Gastrocnemius medialis (tissue), 4 donors: ENCODE measurements at regions not wholly inside any gene's neighbourhood (a gene's known extent, or its start where the extent isn't known, plus 50 kb on each side); places are given as distances from the start of the nearest gene placed in this dataset.

Experiments used
- ATAC-seq, 2 donors: fragments of 150-250 bp; one replicate each; pipeline ENCODE4 v1.9.1; 2016
- DNase-seq, 2 donors: peaks; one replicate each; pipeline ENCODE4 v3.0.0-alpha.2; 2019
- H3K27ac ChIP-seq, 4 donors: fragments of 200-600 bp; sonication (generic); 1 replicate in 1 of 4; 2 replicates in 3 of 4; pipeline ENCODE4 v1.5.1; 2016 to 2018; ENCODE audit warnings: mild to moderate bottlenecking in 2 of 4, moderate library complexity in 1 of 4
- H3K27me3 ChIP-seq, 3 donors: fragments of 200-600 bp; sonication (generic) in 2 of 3; 1 replicate in 1 of 3; 2 replicates in 2 of 3; pipeline versions ENCODE4 v1.5.1 to v1.6.0; 2016 to 2019; ENCODE audit warnings: mild to moderate bottlenecking in 1 of 3, moderate library complexity in 1 of 3
- H3K36me3 ChIP-seq, 2 donors: fragments of 200-600 bp; sonication (generic) in 1 of 2; one replicate each; pipeline ENCODE4 v1.5.1; 2017 to 2018
- H3K4me1 ChIP-seq, 2 donors: fragments of 200-600 bp; sonication (generic) in 1 of 2; one replicate each; pipeline ENCODE4 v1.5.1; 2016 to 2017; ENCODE audit warnings: mild to moderate bottlenecking in 2 of 2
- H3K4me3 ChIP-seq, 4 donors: fragments of 200-600 bp; sonication (generic) in 3 of 4; 1 replicate in 1 of 4; 2 replicates in 3 of 4; pipeline ENCODE4 v1.5.1; 2016 to 2019; ENCODE audit warnings: mild to moderate bottlenecking in 2 of 4
- H3K9me3 ChIP-seq, 3 donors: fragments of 200-600 bp; sonication (generic) in 2 of 3; 1 replicate in 1 of 3; 2 replicates in 2 of 3; pipeline ENCODE4 v1.5.1; 2016 to 2019
- POLR2A ChIP-seq, 2 donors: fragments of 450-650 bp; IDR thresholded peaks; one replicate each; pipeline ENCODE4 v1.6.1; 2017; ENCODE audit warnings: antibody characterized with exemption in 2 of 2, mild to moderate bottlenecking in 2 of 2, moderate library complexity in 2 of 2
- in situ Hi-C, 4 donors: fragments of 200-750 bp; cut with MboI; loops; one replicate each; pipeline versions ENCODE4 v1.15.0 to v1.8.0; 2017; ENCODE audit warnings: low sequenced_read_pairs in 4 of 4
- intact Hi-C: fragments of 100-400 bp; cut with DNase I; formaldehyde crosslinking; loops from one replicate; pipeline ENCODE4 v1.15.1; 2023; ENCODE audit warnings: low total_unique reads
- TF ChIP-seq, protein P1 (sequence below), 5 experiments: fragments of 450-650 bp in 3 of 5; fragments of 200-600 bp in 2 of 5; sonication (generic) in 2 of 5; IDR thresholded peaks in 4 of 5; conservative IDR thresholded peaks in 1 of 5; 1 replicate in 4 of 5; 2 replicates in 1 of 5; pipeline ENCODE4 v1.5.1; 2016 to 2019; ENCODE audit warnings: antibody characterized with exemption in 5 of 5, mild to moderate bottlenecking in 3 of 5, moderate library complexity in 3 of 5

DNA sequence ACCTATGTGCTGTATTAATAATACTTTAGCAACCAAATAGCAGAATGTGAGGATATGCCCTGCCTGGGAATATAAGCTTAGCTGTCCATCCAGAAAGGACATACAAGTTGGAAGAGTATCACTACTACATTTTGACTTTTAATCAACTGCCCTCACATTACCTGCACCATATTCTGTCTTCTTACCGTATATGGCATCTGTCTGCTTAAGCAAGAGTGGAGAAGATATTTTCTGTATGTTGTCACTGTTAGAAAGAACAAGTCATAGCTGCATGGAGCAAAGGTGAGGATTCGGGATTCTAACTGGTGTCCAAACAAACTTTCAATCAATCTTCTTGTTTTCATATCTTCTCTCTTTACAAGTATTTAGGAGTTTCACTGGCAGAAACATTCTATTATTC is 929.5 kb upstream of the ROBO1 start:
- Histone ChIP-seq H3K36me3 (no peaks in the 10 kb centered on the region), H3K27ac (no peak overlapping the region), H3K27me3 (no peaks in the 10 kb centered on the region), H3K4me3 (no peak overlapping the region), H3K9me3 (no peaks in the 10 kb centered on the region), H3K4me1 (no peaks in the 10 kb centered on the region)
- no peak for ATAC-seq
- no peak for DNase-seq
- intact Hi-C loops (no loop called here), in situ Hi-C loops (no loop called here)
- TF ChIP-seq, protein P1, sequence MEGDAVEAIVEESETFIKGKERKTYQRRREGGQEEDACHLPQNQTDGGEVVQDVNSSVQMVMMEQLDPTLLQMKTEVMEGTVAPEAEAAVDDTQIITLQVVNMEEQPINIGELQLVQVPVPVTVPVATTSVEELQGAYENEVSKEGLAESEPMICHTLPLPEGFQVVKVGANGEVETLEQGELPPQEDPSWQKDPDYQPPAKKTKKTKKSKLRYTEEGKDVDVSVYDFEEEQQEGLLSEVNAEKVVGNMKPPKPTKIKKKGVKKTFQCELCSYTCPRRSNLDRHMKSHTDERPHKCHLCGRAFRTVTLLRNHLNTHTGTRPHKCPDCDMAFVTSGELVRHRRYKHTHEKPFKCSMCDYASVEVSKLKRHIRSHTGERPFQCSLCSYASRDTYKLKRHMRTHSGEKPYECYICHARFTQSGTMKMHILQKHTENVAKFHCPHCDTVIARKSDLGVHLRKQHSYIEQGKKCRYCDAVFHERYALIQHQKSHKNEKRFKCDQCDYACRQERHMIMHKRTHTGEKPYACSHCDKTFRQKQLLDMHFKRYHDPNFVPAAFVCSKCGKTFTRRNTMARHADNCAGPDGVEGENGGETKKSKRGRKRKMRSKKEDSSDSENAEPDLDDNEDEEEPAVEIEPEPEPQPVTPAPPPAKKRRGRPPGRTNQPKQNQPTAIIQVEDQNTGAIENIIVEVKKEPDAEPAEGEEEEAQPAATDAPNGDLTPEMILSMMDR (IDR thresholded peaks at IDR 0.05 in 4 of 5, conservative IDR thresholded peaks at IDR 0.05 in 1 of 5) = no peak
- no peak for TF ChIP-seq POLR2A (IDR thresholded peaks at IDR 0.05)

DNA sequence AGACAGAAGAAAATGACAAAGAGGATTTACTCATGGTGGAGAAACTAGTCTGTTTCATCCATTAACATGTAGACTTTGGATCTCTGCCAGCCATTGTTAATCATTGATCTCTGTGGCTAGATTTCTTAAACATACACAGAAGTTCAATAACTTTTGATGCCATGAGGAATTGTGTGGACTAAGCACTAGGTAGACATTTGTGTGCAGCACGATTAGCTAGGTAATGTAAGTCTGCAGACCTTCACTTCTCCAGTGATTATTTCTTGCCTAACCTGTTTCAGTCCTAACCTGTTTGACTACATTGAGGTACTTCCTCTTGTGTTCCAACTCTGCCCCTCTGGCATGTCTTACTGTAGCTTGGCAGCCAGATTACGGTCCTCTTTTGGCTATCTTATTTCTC is 928.5 kb upstream of the ROBO1 start:
- DNase-seq (no peak), ATAC-seq (no peak)
- in situ Hi-C loops (no loop called here), intact Hi-C loops (no loop called here)
- no peaks in the 10 kb centered on the region for H3K36me3 ChIP-seq
- H3K4me1 ChIP-seq = no peaks in the 10 kb centered on the region
- H3K27ac ChIP-seq = no peak overlapping the region
- H3K9me3 ChIP-seq = no peaks in the 10 kb centered on the region
- no peak for TF ChIP-seq POLR2A (IDR thresholded peaks at IDR 0.05)
- TF ChIP-seq, protein P1 (IDR thresholded peaks at IDR 0.05 in 4 of 5, conservative IDR thresholded peaks at IDR 0.05 in 1 of 5) = no peak
- H3K4me3 ChIP-seq = no peak overlapping the region
- no peaks in the 10 kb centered on the region for H3K27me3 ChIP-seq

DNA sequence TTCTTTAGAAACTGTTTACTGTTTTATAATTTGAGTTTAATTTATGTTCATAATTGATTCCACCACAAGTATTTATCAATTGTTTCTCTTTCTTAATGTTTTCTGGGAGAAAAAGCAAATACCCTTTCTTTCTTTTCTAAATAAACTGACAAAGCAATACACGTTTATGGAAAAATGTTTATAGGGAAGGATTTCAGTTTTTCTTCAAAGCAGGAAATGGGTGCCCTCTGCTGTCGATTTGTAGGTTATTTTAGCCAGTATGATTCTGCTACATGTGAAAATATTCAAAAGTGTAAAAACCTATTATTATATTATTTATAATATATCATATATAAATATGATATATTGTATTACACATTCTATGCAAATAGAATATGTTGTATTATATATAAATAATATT is 921.0 kb upstream of the ROBO1 start:
- intact Hi-C loops (no loop called here), in situ Hi-C loops (no loop called here)
- no peaks in the 10 kb centered on the region for H3K36me3 ChIP-seq
- no peaks in the 10 kb centered on the region for H3K27me3 ChIP-seq
- H3K27ac ChIP-seq = no peak overlapping the region
- no peak for ATAC-seq
- no peak for DNase-seq
- H3K9me3 ChIP-seq = no peaks in the 10 kb centered on the region
- no peak overlapping the region for H3K4me3 ChIP-seq
- TF ChIP-seq POLR2A (IDR thresholded peaks at IDR 0.05) = no peak
- TF ChIP-seq, protein P1 (IDR thresholded peaks at IDR 0.05 in 4 of 5, conservative IDR thresholded peaks at IDR 0.05 in 1 of 5) = no peak
- no peaks in the 10 kb centered on the region for H3K4me1 ChIP-seq

DNA sequence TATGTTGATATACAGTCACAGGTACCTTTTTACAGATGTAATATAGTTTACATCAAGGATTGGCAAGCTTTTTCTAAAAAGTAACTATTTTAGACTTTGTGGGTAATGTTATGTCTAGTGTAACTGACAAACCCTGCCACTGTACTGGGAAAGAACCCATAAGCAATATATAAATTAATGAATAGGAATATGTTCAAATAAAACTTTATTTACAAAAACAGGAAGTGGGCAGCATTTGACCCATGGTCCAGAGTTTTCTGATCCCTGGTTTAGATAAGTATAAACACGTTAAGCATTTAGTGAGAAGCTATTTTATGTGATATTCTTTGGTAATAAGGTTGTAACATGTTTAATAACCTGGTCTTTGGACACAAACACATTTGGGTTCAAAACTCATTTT is 915.2 kb upstream of the ROBO1 start:
- Histone ChIP-seq H3K4me3 (no peak overlapping the region), H3K36me3 (no peaks in the 10 kb centered on the region), H3K27me3 (no peaks in the 10 kb centered on the region), H3K4me1 (no peaks in the 10 kb centered on the region), H3K9me3 (no peaks in the 10 kb centered on the region), H3K27ac (no peak overlapping the region)
- intact Hi-C loops = no loop called here
- in situ Hi-C loops = no loop called here
- TF ChIP-seq, protein P1 (IDR thresholded peaks at IDR 0.05 in 4 of 5, conservative IDR thresholded peaks at IDR 0.05 in 1 of 5) = no peak
- TF ChIP-seq POLR2A (IDR thresholded peaks at IDR 0.05) = no peak
- ATAC-seq (no peak), DNase-seq (no peak)

DNA sequence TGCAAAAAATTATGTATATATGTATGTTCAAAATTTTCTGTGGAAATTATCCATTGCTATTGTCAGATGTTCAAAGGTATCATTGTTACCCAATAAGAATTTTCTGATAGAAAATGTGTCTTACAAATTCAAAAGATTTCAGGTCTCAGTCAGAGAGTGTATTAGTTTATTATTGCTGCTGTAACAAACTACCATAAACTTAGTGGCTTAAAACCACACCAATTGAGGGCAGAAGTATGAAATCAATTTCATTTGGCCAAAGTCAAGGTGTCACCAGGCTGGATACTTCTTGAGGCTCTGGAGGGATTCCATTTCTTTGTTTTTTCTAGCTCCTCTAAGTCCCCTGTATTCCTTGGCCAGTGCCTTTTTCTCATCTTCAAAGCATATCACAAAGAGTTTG is 914.4 kb upstream of the ROBO1 start:
- H3K27me3 ChIP-seq = no peaks in the 10 kb centered on the region
- no peaks in the 10 kb centered on the region for H3K36me3 ChIP-seq
- intact Hi-C loops = no loop called here
- no peak overlapping the region for H3K4me3 ChIP-seq
- no peaks in the 10 kb centered on the region for H3K9me3 ChIP-seq
- H3K27ac ChIP-seq = no peak overlapping the region
- H3K4me1 ChIP-seq = no peaks in the 10 kb centered on the region
- DNase-seq = no peak
- in situ Hi-C loops = no loop called here
- TF ChIP-seq POLR2A (IDR thresholded peaks at IDR 0.05) = no peak
- TF ChIP-seq, protein P1 (IDR thresholded peaks at IDR 0.05 in 4 of 5, conservative IDR thresholded peaks at IDR 0.05 in 1 of 5) = no peak
- ATAC-seq = no peak
